ENCODE measurements at regions not wholly inside any gene's neighbourhood (a gene's known extent, or its start where the extent isn't known, plus 50 kb on each side); places are given as distances from the start of the nearest gene placed in this dataset.

GRCh38 chr4:127143460-127144195 is 489.1 kb upstream of the INTU start:
- no peak for DNase-seq

- no peak for DNase-seq
Measured at GRCh38 chr4:127145006-127145540, 487.7 kb upstream of the INTU start.

GRCh38 chr4:127148165-127148564 is 484.6 kb upstream of the INTU start:
- DNase-seq = no peak

- DNase-seq = no peak
Measured at GRCh38 chr4:127149086-127149485, 483.7 kb upstream of the INTU start.

- DNase-seq = no peak
Measured at GRCh38 chr4:127151941-127152340, 480.8 kb upstream of the INTU start.

GRCh38 chr4:127155116-127155515 is 477.6 kb upstream of the INTU start:
- DNase-seq = no peak

- no peak for DNase-seq
Measured at GRCh38 chr4:127155555-127155954, 477.2 kb upstream of the INTU start.

- DNase-seq = no peak
Measured at GRCh38 chr4:127162741-127163140, 470.0 kb upstream of the INTU start.

- no peak for DNase-seq
Measured at GRCh38 chr4:127165971-127166370, 466.8 kb upstream of the INTU start.

GRCh38 chr4:127174201-127174600 is 458.6 kb upstream of the INTU start:
- no peak for DNase-seq

GRCh38 chr4:127174616-127175015 is 458.1 kb upstream of the INTU start:
- DNase-seq = no peak

GRCh38 chr4:127179256-127180087 is 453.3 kb upstream of the INTU start:
- DNase-seq = no peak

GRCh38 chr4:127181001-127181400 is 451.8 kb upstream of the INTU start:
- no peak for DNase-seq

- DNase-seq = no peak
Measured at GRCh38 chr4:127182687-127183086, 450.1 kb upstream of the INTU start.

GRCh38 chr4:127188847-127189246 is 443.9 kb upstream of the INTU start:
- peak; percentile 5 for DNase-seq

GRCh38 chr4:127194281-127194680 is 438.5 kb upstream of the INTU start:
- DNase-seq = no peak

- no peak for DNase-seq
Measured at GRCh38 chr4:127196655-127197352, 436.0 kb upstream of the INTU start.

GRCh38 chr4:127203562-127204200 is 429.1 kb upstream of the INTU start:
- no peak for DNase-seq

- DNase-seq = no peak
Measured at GRCh38 chr4:127204322-127204721, 428.4 kb upstream of the INTU start.

GRCh38 chr4:127209580-127210095 is 423.1 kb upstream of the INTU start:
- no peak for DNase-seq

GRCh38 chr4:127210893-127211649 is 421.7 kb upstream of the INTU start:
- no peak for DNase-seq

Measured in NCI-H1694 treated with DMSO at 0.1 percent for 48 hours (cell line).